Fibroblast of skin of abdomen (primary cell): ENCODE measurements at regions not wholly inside any gene's neighbourhood (a gene's known extent, or its start where the extent isn't known, plus 50 kb on each side); places are given as distances from the start of the nearest gene placed in this dataset.
"Not testable (repeated sequence)": the region's sequence is repeated elsewhere in the genome, so short reads cannot be mapped to it uniquely, and the experiment has no call there.

Experiments
- DNase-seq: peaks from one replicate; pipeline ENCODE4 v3.0.0-alpha.2; 2013

DNA sequence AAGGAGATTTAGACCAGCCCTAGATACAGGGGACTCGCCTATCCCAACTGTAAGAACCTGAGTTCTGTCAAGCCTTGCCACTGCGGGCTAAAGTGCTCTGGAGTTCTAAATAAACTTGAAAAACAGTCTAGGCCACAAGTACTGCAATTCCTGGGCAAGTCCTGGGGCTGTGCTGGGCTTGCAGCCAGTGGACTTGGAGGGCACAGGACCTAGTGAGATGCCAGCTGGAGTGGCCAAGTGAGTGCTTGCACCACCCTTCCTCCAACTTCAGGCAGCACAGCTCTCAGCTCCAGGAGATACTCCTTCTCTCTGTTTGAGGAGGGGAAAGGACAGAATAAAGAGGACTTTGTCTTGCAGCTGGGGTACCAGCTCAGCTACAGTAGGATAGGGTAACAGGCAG, 307.6 kb upstream of the FBXO33 start:
- DNase-seq: no peak

DNA sequence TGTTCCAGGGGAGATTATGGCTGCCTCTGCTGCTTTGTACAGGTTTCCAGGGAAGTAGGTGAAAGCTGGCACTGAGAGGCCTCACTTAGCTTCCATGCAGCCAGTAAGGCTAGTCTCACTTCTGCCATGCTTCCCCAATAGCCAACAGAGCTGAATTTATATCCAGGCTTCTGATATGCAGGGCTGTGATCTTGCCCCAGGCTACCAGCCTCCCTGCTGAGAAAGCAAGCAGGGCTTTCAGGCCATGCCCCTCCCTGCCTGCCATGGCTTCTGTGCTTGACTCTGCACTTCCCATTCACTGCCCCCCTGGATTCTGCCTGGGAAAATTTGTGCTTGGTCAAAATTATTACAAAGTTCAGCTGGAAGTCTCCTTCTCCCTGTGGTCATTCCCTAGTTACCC, 302.1 kb upstream of the FBXO33 start:
- DNase-seq: no peak

DNA sequence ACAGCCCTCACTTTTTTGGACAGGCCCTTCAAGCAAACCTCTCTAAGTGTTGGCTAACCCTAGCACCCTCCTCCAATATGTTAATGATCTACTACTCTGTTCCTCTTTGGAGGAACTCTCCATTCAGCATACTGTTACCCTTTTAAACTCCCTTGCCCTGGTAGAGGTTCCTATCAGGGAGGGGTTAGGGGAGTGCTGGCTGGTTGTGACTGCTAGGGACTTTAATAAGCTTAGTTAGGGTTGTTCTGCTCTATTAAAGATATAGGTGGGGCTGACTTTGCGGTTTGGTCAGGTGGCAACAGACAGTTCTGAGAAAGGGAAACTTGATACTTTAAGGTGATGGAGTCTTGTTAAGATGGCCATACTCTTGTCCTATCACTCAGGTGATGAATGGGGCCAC, 301.5 kb upstream of the FBXO33 start:
- DNase-seq: no peak

DNA sequence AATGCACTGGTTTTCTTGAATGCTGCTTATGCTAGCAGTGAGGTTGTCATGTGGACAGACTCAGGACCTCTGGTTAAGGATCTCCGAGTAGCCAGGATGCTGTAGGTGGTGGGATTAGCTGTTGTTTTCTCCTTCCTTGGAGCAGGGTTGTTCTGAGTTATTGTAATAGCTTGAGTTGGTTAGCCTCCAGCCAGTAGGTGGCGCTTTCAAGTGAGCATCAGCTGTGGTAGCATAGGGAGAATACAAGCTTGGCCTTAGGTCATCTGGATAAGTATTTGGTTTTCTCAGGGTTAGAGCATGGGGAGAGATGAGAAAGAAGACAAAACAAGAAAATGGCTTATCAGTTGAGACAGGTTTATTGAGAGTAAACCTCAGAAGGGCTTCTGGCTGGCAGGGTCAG, 299.7 kb upstream of the FBXO33 start:
- DNase-seq: no peak

DNA sequence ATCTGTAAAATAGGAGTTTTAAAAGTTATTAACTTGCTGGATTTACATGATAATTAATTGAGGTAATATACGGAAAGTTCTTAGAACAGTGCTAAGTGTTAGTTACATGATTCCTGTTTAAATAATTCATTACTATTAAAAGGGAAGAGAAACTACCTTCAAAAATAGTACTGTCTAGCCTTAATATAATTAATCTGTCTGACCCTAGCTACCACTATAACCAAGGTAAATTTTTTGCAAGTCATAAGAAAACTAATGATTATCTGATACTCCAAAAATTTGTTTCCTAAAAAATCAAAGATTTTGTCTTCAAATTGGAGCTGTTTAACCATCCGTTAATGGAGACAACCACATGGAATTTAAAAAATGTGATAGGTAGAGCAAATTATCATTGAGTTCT, 294.3 kb upstream of the FBXO33 start:
- no peak for DNase-seq

DNA sequence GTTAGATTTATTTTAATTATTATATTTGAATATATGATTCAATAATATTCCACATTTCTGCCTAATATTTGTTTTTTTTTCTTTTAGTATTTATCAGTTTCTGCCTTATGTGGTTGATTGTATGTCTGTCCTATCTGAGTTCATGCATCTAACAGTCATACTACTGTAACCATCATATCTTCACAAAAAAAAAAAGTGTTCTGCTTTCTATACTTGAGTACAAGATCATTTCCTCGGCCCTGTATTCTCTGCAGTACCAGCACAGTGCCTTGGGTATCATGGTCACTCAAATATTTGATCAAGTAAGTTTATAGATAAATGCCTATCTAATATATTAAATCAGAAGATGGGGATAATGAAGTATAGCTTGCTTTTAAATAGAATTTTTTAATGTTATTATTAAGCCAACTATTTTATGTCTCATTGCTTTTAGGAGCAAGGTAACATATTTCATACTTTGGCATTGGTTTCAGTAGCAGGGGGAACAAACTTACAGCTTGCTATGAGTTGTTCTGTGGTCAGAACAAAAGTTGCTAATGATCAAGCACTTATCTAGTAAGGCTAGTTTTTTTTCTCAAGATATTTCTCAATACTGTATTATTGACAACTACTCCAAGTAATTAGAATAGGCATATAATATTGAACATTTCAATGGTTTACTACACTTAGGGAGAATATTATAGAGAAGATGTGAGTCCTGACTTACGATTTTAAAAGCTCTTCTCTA, 290.5 kb upstream of the FBXO33 start:
- DNase-seq: no peak

DNA sequence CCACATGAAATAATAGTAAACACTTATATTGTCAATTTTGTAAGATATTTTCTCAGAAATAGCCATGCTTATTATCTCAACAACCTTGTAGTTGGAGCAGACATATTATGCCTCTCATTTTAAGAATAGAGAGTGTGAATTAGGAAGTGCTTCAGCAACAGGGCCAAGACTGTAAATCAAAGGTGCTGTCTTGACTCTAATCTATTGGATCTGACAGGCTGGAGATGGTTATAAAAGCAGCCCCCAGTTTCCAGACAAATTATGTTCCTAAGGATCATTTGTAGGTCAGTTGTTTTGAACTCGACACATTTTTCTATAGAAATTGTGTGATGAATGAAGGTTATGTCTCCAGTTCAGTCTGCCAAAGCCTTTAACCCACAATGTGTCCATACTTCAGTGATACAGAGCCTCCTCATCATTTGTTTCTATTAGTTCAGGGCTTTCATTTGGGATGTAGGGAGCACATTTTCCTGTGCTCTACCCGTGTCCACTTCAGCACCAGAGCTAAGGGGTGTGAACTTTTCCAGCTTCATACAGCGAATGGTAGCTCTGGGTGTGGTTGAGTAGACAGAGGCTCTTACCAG, 284.8 kb upstream of the FBXO33 start:
- no peak for DNase-seq

DNA sequence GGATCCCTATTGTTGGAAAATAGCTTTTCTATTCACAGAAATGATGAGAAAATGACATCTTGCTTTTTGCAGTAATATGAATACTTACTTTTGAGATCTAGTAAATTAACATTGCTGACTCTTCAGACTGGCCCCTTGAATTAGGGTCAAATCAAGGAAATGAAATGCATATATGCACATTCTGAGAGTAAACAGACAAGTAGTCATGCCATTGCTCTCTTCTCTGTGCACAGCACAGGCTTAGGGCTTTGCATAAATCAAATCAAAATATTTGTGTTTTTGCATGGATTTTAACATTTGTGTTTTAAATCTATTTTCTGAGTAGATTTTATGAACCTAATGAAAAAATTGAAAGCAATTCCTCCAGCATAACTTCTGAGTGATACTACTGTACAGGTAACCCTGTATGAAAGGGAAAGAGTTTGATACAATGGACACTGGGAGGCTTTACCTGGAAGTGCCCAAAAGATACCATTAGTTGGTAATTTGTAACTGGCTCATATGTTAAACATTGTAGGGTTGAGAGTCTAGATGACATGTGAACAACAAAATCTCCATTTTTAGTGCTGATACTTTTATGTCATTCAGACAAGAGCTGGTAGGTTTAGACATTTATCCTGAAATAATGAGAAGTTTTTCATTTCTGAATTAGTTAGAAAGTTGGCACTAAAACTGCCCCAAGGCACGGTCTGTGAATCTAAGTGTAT, 280.2 kb upstream of the FBXO33 start:
- no peak for DNase-seq

DNA sequence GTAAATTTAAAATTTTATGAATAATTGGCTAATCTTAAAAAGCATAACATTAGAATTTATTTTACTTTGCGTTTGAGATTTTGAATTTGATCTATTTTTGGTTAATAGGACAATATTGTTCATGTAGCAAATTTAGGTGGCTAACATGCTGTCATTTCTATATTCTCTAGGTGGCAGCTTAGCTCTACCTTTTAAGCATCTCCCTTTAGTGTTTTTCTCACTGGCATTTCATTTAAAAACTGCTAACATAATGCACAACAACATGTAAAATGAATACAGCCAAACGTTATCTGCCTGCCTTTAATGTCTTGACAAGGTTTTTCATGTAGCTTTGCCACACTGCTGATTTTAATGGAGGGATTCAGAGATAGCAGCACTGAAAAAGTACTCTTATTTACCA, 272.4 kb upstream of the FBXO33 start:
- no peak for DNase-seq

DNA sequence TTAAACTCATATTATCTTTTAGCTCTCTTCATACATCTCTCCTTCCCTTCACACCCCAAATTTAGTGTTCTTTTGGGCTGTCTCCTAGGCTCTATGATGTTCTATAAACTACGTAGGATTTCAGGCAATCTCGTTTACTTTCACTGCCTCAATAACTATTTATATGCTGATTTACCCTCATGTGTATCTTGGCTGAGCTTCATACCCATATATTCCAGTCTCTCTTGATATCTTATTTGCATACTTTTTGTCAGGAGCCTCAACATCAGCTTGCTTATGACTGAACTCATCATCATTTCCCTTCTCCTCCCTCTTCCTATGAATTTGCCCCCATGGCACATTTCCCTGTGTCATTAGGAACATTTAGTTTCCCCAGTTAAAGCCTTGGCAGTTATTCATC, 262.1 kb upstream of the FBXO33 start:
- DNase-seq: no peak

DNA sequence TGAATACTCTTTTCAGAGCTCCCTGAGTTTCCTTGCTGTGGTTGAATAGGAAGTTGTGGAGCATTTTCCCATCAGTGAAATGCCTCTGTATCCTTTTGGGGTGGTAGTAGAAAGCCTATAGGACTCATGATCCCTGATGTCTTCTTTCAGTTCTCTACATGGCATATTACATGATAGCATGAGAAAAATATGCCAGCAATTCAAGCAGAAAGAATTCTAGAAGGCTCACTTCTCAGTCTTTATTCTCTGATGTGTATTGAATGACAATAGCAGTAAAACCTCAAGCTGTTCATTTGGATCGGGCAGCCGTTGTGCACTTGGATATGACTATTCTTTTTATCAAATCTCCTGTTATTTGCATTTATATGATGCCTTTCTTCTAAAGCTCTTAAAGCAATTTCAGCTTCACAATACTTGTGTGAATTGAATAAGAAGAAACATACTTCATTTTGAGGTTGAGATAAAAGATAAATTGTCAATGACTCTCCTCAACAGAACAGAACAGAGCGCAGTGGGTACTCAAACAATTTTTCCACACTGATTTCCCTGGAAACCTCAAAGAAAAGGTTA, 251.5 kb upstream of the FBXO33 start:
- peak; percentile 33 for DNase-seq

DNA sequence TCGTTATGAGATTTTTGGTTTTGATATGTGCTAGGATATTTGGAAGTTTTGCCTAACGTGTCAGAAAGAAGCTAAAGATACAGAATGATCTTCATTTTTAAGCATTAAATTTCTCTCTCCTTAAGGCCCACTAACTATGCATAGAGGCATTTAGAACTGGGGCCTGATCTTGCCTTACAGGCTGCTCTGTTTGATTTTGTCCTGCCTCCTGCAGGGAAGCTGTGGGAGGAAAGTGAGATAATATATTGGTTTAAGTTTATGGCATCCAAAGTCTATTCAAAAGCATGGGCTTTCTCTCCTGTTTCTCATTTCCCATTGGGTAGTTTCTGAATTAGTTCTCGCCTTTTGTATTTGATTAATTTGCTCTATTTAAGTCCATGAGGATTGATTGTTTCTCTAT, 250.3 kb upstream of the FBXO33 start:
- no peak for DNase-seq

DNA sequence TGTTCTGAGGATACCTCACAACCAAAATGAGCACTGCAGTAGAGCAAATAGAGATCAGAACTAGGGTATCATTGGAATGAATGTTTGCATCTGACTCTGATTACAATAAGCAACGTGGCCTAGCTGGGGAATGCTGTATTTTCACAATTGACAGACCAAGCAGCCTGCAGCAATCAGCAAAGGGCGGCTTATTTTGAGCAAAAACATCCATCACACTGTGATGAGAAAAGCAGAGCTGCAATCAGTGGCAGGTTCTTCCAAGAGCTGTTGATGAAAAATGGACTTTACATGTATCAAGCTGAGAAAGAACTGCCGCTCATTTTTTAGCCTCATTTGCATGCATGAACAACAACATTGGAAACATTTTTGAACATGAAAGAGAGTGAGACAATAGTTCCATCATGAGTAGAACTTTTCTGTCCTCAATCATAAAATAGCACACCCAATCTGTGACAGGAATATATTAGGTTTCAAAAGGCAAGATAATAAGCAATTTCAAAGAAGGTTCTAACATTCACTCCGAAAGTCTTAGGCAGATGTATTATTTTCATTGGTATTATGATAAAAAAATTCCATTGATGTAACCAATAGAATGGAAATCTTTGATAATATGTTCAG, 249.7 kb upstream of the FBXO33 start:
- peak; percentile 15 for DNase-seq

DNA sequence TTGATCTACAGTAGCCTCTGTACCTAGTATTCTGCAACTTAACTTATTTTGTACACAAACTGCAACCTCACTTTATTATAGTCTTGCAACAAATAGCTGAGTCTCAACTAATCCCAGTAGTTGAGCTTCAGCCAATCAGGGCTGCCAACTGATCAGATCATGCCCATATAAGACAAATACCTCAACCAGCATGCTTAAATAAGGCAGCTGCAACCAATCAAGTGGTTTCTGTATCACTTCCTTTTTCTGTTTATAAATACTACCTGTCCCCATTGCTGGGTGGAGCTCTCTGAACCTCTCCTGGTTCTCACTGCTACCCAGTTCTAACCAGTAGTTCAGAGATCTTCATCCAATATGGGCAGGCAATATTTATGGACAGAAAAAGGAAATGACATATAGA, 248.5 kb upstream of the FBXO33 start:
- no peak for DNase-seq

DNA sequence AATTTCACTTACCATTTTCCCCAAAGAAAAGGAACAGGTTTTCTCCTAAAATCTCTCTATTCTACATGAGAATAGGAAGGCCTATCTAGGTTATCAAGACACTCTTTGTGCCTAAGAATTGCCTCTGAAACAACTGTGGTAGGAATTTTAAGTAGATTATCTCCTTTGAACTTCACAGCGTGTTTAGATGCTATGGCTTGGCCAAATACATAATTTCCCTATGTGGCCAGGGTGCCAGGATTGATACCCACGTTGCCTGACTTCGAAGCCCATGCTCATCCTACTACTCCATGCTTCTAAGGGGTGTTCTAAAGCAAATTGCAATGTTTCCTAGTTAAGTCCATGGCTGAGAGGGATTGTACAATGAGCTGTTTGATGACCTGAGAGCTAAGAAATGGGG, 241.5 kb upstream of the FBXO33 start:
- DNase-seq: no peak

DNA sequence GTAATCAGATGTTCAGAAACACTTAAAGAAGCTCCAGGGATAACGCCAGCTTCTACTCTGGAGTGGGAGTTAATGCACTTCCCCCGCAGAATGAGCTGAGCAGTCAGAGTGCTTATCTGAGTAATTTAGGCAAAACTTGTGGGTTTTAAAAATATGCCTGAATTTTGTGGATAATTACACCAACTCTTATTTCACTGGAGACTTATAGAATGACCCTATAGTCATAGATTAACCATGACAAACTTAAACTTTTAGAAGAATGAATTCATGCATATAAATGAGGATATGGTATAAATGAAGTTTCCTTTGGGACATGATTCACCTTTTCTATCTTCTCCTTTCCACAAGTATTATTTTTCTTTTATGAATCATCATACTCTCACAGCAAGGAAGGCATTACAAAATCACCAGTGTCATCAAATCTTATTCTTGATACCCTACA, 241.1 kb upstream of the FBXO33 start:
- DNase-seq: peak; percentile 88

DNA sequence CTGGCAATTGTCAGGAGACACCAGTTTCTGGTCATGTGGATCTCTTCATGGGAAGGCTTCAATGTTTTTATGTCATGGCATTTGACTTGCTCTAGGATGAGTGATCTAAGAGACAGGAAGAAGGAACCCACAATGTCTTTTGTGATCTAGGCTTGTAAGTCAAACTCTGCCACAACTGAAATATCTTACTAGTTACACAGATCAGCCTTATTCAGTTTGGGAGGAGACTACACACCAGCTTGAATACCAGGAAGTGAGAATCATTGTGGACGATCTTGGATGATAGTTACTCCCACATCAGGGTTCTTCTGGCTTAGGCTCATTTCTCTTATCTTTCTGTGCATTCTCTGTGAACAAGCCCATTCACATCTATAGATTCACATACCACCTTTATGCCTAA, 236.2 kb upstream of the FBXO33 start:
- no peak for DNase-seq

DNA sequence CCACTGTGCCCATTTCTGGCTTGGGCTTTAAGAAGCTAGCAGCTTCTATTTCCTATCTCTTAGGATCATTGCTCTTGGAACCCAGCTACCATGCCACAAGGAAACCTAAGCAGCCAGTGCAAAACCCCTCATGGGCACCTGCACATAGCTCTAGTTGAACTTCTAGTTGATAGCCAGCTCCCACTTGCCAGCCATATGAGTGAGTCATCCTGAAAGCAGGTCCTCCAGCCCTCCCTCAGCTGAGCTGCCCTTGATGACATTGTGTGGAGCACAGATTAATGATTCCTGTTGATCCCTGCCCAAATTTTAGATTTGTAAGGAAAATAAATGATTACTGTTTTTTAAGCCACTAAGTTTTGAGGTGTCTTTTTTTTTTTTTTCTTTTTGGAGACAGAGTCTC, 234.2 kb upstream of the FBXO33 start:
- no peak for DNase-seq

DNA sequence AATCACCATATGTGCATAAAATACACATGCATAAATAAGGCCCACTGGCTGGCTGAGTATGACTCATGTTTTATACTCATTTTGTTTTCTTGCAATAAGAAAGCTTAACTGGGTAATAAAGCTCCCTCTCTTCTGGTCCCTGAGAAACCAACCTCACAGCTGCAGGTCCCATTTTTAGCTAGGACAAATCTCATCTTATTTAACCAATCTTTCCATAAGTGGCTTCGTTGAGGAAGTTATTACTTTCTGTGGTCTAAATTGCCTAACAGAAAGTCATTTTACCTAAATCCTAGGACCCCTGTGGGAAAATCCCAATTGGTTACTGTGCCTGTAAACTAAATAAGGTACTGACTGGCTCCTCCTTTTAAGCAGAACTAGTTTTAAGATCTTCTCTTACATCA, 232.8 kb upstream of the FBXO33 start:
- DNase-seq: peak; percentile 35

DNA sequence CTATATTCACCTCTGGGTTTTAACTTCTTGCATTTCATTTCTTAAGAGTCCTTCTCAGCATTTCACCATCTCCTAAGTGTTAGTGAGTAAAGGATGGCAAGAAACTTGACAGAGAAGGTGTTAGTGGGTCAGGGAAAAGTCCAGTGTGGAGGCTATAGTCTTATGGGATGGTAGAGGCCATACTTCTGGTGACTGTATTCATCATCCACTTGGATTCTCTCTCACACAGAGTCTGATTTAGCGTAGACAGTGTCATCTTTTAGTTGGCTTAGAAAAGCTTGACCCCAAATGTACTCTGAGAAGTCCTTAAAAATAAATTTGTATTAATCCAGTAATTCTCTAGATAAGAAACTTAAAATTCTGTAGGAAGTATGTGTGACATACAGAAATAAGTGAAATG, 232.4 kb upstream of the FBXO33 start:
- DNase-seq: no peak

DNA sequence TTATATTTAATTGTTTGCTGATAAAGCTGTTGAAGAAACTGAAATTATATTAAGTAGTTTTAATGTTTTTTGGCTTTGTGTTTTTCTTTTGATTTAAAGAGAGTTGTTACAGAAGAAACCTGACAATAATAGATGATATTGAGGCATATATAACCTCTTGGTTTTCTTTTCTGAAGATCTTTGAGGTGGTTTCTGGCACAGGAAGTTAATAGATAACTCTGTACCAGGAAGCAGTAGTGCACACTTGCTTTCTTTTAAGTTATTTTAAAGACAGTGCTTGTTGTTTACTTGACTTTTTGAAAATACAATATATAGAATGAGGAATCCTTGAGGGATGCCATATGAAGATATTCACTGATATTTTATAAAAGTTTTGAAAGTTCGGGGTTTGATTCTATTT, 209.0 kb upstream of the FBXO33 start:
- DNase-seq: no peak

DNA sequence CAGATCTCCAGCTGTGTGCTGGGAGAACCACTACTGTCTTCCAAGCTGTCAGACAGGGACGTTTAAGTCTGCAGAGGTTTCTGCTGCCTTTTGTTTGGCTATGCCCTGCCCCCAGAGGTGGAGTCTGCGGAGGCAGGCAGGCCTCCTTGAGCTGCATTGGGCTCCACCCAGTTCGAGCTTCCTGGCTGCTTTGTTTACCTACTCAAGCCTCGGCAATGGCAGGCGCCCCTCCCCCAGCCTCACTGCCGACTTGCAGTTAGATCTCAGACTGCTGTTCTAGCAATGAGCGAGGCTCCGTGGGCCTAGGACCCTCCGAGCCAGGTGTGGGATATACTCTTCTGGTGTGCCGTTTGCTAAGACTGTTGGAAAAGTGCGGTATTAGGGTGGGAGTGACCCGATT, 206.8 kb upstream of the FBXO33 start:
- not testable (repeated sequence) for DNase-seq

DNA sequence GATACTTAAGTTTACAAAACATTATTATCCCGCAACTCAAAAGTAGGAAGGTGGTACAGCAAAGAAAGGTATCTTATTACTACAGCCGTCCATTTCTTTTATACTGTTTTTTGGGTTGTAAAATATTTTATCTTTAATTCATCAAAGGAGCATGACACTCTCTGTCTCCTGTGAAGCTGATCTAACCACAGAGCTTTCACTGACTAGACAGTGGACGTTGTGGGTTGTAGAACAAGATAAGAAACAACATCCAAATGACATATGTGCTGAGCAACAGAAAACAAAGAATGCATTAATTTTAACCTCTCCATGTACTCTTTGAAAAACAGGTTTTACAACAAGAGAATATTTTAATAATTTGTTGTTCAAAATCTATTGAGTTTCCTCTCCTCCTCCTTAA, 195.9 kb upstream of the FBXO33 start:
- DNase-seq: no peak
